Chondrocyte (in vitro differentiated cells): ENCODE measurements at regions not wholly inside any gene's neighbourhood (a gene's known extent, or its start where the extent isn't known, plus 50 kb on each side); places are given as distances from the start of the nearest gene placed in this dataset.

Experiments
- DNase-seq: peaks from one replicate; pipeline ENCODE4 v3.0.0; 2021; ENCODE audit warnings: mixed read lengths, low spot score
- H3K27ac Mint-ChIP-seq: one replicate; pipeline ENCODE4 v1.8.0; 2021; ENCODE audit warnings: mild to moderate bottlenecking, moderate library complexity, mixed read lengths; ENCODE audit not compliant: unreplicated experiment
- H3K27me3 Mint-ChIP-seq: 2 replicates; pipeline ENCODE4 v1.8.0; 2021; ENCODE audit warnings: low read depth, mixed read lengths
- H3K36me3 Mint-ChIP-seq: 2 replicates; pipeline ENCODE4 v1.8.0; 2021; ENCODE audit warnings: low read depth, mixed read lengths
- H3K4me1 Mint-ChIP-seq: 2 replicates; pipeline ENCODE4 v1.8.0; 2021; ENCODE audit warnings: low read depth, mild to moderate bottlenecking, mixed read lengths
- H3K4me3 Mint-ChIP-seq: one replicate; pipeline ENCODE4 v1.8.0; 2021; ENCODE audit warnings: mild to moderate bottlenecking, moderate library complexity, mixed read lengths; ENCODE audit not compliant: unreplicated experiment
- H3K9me3 Mint-ChIP-seq: 2 replicates; pipeline ENCODE4 v1.8.0; 2021; ENCODE audit warnings: low read depth, mixed read lengths
- TF ChIP-seq, protein P1 (sequence below): fragments of 200-600 bp; sonication (generic); IDR thresholded peaks from 2 replicates; pipeline ENCODE4 v1.5.0; 2021; ENCODE audit warnings: antibody characterized with exemption, mild to moderate bottlenecking, moderate library complexity

DNA sequence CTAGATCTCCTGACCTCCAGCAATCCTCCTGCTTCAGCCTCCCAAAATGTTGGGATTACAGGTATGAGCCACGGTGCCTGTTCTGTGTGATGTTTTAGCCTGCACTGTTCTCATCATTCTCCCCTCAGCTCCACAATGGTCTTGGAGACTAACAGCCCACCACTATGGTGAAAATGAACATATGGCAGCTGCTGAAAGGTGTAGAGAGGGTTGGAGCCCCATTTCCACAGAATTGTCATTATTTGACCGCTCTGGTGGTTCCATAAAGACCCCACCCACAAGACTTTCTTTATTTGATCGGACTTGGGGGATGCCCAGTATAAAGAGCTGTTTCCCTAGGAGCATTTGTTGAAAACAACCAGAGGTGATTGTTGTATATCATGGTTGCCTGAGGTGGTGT lies 67.9 kb upstream of the SEPTIN5 start:
- TF ChIP-seq, protein P1, sequence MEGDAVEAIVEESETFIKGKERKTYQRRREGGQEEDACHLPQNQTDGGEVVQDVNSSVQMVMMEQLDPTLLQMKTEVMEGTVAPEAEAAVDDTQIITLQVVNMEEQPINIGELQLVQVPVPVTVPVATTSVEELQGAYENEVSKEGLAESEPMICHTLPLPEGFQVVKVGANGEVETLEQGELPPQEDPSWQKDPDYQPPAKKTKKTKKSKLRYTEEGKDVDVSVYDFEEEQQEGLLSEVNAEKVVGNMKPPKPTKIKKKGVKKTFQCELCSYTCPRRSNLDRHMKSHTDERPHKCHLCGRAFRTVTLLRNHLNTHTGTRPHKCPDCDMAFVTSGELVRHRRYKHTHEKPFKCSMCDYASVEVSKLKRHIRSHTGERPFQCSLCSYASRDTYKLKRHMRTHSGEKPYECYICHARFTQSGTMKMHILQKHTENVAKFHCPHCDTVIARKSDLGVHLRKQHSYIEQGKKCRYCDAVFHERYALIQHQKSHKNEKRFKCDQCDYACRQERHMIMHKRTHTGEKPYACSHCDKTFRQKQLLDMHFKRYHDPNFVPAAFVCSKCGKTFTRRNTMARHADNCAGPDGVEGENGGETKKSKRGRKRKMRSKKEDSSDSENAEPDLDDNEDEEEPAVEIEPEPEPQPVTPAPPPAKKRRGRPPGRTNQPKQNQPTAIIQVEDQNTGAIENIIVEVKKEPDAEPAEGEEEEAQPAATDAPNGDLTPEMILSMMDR = no peak
- H3K4me1 Mint-ChIP-seq = no peaks in the 10 kb centered on the region
- no peak overlapping the region for H3K4me3 Mint-ChIP-seq
- H3K27ac Mint-ChIP-seq = no peak overlapping the region
- peaks cover 11% of the 10 kb centered on the region for H3K36me3 Mint-ChIP-seq
- H3K27me3 Mint-ChIP-seq = no peaks in the 10 kb centered on the region
- DNase-seq = no peak
- H3K9me3 Mint-ChIP-seq = peaks cover 22% of the 10 kb centered on the region

DNA sequence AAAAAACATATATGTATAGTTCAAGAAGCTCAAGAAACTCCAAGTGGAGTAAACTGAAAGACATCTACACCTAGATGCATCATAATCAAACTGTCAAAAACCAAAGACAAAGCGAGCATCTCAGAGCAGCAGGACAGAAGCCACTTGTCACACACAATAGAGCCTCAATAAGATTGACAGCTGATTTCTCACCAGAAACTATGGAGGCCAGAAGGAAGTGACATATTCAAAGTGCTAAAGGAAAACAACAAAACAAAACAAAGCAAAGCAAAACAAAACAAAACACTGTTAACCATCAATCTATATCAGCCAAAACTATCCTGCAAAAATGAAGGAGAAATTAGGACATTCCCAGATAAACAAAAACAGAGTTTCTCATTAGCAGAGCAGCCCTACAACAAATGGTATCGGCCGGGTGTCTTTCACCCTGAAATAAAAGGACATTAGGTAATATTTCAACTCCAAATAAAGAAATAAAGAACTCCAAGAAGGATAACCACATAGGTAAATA lies 65.8 kb upstream of the SEPTIN5 start:
- Mint-ChIP-seq H3K36me3 (peaks cover 13% of the 10 kb centered on the region), H3K27ac (no peak overlapping the region), H3K4me1 (no peaks in the 10 kb centered on the region), H3K9me3 (peaks cover 22% of the 10 kb centered on the region), H3K4me3 (no peak overlapping the region), H3K27me3 (no peaks in the 10 kb centered on the region)
- TF ChIP-seq, protein P1 = no peak
- no peak for DNase-seq

DNA sequence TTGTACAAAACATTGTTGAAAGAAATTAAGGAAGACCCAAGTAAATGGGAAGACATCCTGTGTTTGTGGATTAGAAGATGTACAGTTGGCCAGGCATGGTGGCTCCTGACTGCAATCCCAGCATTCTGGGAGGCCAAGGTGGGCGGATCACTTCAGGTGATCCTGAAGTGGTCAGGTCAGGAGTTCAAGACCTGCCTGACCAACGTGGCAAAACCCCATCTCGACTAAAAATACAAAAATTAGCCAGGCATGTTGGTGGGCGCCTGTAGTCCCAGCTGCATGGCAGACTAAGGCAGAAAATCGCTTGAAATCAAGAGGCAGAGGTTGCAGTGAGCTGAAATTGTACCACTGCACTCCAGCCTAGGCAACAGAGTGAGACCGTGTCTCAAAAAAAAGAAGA lies 62.0 kb upstream of the SEPTIN5 start:
- TF ChIP-seq, protein P1 = no peak
- H3K36me3 Mint-ChIP-seq = peaks cover 13% of the 10 kb centered on the region
- no peak for DNase-seq

DNA sequence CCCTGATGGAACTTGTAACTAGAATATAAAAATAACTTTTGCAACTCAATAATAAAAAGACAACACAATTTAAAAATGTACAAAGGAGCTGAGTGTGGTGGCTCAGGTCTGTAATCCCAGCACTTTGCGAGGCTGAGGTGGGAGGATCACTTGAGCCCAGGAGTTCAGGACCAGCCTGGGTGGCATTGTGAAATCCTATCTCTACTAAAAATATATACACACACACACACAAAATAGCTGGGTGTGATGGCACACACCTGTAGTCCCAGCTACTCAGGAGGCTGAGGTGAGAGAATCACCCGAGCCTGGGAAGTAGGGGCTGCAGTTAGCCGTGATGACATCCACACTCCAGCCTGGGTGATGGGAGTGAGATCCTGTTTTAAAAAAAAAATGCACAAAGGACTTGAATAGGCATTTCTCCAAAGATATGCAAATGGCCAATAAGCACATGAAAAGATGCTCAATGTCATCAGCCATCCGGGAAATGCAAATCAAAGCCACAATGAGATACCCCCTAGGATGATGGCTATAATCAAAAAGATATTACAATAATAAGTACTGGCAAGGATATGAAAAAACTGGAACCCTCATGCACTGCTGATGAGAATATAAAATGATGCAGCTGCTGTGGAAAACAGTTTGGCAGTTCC lies 59.8 kb upstream of the SEPTIN5 start:
- no peaks in the 10 kb centered on the region for H3K27me3 Mint-ChIP-seq
- H3K36me3 Mint-ChIP-seq = peaks cover 5% of the 10 kb centered on the region
- no peak for DNase-seq
- H3K27ac Mint-ChIP-seq = no peak overlapping the region
- TF ChIP-seq, protein P1 = no peak
- H3K4me1 Mint-ChIP-seq = no peaks in the 10 kb centered on the region
- no peak overlapping the region for H3K4me3 Mint-ChIP-seq
- H3K9me3 Mint-ChIP-seq = peaks cover 5% of the 10 kb centered on the region

More for the DNA sequence above, 62.0 kb upstream of the SEPTIN5 start:
- Mint-ChIP-seq H3K27me3 (no peaks in the 10 kb centered on the region), H3K4me3 (no peak overlapping the region), H3K4me1 (no peaks in the 10 kb centered on the region), H3K9me3 (peaks cover 17% of the 10 kb centered on the region), H3K27ac (no peak overlapping the region)

DNA sequence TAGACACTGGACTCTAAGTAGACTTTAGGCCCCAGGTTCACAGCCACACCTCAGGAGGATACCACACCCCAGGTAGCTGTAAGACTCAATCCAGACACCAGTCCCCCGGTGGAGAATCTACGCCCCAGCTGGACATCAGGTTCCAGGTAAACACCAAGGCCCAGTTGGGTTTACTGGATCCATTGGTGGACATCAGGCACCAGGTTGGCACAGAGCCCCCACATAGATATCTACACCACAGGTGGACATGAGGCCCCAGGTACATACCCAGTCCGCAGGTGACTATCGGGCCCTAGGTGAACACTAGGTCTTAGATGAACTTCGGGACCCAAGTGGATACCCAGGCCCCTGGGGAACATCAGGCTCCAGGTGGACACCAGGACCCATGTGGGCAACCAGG lies 58.9 kb upstream of the SEPTIN5 start:
- DNase-seq = no peak
- H3K9me3 Mint-ChIP-seq = no peaks in the 10 kb centered on the region
- H3K4me1 Mint-ChIP-seq = peaks cover 3% of the 10 kb centered on the region
- H3K4me3 Mint-ChIP-seq = no peak overlapping the region
- no peak overlapping the region for H3K27ac Mint-ChIP-seq
- H3K27me3 Mint-ChIP-seq = no peaks in the 10 kb centered on the region
- TF ChIP-seq, protein P1 = no peak
- peaks cover 2% of the 10 kb centered on the region for H3K36me3 Mint-ChIP-seq
